Retinal pigment epithelial cell (primary cell): ENCODE measurements at regions not wholly inside any gene's neighbourhood (a gene's known extent, or its start where the extent isn't known, plus 50 kb on each side); places are given as distances from the start of the nearest gene placed in this dataset.

Experiments
- DNase-seq: peaks from one replicate; pipeline ENCODE4 v3.0.0-alpha.2; 2010; ENCODE audit warnings: low read depth
- H3K4me3 ChIP-seq: 2 replicates; pipeline ENCODE4 v1.5.1; 2011; ENCODE audit warnings: mild to moderate bottlenecking, low read length, control low read depth, moderate library complexity
- TF ChIP-seq, protein P1 (sequence below): conservative IDR thresholded peaks from 2 replicates; pipeline ENCODE4 v1.5.1; 2011; ENCODE audit warnings: low read depth, low read length, control low read depth, inconsistent platforms

DNA sequence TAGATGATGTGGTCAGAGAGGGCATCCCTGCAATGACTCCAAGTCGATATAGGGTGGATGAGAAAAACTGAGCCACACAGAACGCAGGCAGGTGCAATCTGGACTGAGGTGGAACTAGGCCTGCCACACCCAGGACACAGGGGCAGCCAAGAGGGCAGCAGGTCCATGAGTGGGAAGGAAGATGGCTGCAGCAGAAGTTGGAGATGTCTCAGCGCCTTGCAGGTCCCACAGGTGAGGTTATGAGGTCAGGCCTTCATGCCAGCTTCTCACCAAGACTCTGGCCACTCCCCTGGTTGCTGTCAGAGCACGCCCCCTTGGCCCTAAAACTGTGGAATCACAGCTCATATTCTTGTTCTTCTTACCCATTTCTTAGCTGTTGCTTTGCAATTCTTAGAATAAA lies 147.7 kb upstream of the VSTM2B start:
- no peak for DNase-seq
- TF ChIP-seq, protein P1, sequence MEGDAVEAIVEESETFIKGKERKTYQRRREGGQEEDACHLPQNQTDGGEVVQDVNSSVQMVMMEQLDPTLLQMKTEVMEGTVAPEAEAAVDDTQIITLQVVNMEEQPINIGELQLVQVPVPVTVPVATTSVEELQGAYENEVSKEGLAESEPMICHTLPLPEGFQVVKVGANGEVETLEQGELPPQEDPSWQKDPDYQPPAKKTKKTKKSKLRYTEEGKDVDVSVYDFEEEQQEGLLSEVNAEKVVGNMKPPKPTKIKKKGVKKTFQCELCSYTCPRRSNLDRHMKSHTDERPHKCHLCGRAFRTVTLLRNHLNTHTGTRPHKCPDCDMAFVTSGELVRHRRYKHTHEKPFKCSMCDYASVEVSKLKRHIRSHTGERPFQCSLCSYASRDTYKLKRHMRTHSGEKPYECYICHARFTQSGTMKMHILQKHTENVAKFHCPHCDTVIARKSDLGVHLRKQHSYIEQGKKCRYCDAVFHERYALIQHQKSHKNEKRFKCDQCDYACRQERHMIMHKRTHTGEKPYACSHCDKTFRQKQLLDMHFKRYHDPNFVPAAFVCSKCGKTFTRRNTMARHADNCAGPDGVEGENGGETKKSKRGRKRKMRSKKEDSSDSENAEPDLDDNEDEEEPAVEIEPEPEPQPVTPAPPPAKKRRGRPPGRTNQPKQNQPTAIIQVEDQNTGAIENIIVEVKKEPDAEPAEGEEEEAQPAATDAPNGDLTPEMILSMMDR, result no peak
- H3K4me3 ChIP-seq, result no peak overlapping the region

DNA sequence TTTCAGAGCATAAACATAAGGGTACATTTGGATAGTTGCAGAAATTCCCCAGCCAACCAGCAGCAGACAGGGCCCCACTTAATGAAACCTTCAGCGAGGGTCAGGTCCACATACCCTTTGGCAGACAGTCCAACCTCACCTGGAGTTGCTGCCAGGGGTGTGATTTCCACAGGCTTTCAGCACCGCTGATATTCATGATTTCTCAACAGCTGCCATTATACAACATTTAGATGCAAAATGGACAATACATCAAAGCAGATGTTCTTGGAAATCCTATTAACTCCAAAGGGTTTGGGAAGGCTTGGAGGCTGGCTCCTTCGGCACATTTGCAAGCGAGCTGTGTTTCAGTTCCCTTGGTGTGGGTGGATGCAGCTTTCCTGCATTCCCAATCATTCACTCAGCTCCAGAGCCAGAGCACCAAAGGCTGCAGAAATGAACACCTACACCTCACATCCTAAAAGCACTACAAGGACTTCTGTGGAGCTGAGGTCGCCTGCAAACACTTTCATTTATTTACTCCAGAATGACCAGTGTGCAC lies 147.2 kb upstream of the VSTM2B start:
- DNase-seq, result no peak
- TF ChIP-seq, protein P1, result no peak
- no peak overlapping the region for H3K4me3 ChIP-seq

DNA sequence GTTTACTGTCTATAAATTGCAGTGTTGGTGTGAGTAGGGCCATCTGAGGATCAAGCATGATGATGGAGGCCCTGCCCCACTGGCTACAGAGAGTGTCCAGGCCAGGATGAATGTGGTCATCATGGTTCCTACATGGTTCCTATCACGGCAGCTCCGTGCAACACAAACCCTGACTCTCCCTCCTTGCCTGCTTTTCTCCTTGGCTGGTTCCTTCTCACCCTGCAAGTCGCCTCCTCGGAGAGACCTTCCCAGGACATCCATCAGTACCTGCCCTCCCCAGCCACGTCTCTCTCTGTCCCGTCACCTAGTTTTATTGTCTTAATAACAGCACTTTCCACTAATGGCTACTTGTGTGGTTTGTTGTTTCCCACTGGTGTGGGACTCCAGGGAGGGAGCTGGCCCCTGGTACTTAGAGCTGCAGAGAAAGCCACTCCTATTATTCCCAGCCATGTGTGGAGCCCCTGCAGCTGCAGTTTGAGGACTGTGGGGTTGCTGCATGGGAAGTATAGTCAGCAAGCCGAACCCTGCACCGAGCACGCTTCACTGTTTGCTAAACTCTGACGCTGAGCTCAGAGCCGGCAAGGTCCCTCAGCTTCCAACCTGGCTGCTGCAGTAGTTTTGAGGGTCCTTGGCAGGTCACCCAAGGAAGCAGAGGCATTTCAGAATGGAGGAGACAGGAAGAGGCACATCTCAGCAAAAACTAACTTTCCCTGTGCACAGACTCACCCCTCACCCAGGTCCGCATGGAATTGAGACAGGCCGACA lies 146.4 kb upstream of the VSTM2B start:
- DNase-seq, result no peak
- no peak overlapping the region for H3K4me3 ChIP-seq
- TF ChIP-seq, protein P1, result no peak

DNA sequence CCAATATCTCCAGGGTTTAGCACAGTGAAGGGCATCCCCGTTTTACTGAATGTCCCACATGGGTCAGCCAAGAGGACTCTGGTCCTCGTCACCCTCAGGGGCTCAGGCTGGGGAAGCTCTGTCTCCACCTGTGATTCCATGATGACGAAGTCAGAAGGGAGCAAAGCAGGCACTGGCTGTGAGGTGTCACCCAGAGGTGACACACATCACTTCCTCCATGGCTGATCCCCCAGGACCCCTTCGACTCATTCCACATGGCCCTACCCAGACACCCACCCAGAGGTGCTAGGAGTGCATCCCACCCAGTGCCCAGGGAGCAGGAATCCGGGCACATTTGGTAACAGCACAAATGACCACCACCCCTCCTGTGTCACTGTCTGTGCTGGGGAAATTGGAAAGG lies 145.2 kb upstream of the VSTM2B start:
- no peak overlapping the region for H3K4me3 ChIP-seq
- no peak for DNase-seq
- TF ChIP-seq, protein P1, result no peak

DNA sequence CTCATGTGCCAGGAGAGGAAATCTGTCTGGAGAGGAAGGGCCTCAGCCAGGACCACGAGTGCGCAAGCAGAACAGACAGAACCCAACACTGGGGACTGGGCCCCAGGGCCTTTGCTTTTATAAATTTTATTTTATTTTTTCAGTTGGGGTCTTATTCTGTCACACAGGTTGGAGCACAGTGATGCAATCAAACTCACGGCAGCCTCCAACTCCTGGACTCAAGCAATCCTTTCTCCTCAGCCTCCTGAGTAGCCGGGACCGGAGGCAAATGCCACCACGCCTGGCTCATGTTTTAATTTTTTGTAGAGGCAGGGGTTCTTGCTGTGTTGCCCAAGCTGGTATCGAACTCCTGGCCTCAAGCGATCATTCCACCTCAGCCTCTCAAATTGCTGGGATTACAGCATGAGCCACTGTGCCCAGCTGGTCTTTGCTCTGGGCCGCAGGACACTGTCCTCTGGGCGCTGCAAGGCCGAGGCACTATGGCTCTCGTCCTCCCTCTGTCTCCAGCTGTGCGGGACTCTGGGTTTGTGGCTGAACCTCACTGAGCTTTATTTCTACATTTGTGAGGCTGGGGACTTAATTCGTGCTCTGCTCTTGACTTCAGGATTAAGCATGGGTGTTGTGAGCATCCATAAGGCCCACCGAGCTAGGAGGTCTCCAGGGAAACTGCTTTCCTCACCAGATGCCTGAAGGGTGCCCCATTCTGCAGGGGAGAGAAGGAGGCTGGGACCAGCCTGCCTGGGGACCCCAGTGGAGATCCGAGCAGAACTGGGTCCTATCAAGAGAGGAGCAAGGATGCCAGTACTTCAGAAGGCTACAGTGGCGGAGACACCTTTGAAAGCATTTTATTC lies 144.2 kb upstream of the VSTM2B start:
- no peak for DNase-seq
- TF ChIP-seq, protein P1, result no peak

DNA sequence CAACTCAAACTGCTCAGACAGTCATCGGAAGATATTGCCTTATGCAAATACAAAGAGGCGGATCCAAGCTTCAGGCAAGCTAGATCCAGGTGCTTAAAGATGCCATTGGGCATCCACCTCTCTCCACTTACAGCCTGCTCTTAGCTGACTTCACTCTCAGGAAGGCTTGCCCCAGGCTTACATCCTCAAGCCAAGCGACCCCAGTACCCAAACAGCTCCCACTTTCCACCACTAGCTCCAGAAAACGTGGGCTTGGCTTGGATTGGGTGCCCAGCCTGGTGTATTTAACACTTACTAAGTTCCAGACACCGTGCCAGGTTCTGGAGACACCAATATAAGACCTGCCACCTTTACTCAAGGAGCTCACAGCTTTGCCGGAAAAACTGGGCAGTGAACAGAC lies 142.1 kb upstream of the VSTM2B start:
- TF ChIP-seq, protein P1, result no peak
- no peak overlapping the region for H3K4me3 ChIP-seq
- no peak for DNase-seq

More for the DNA sequence above, 144.2 kb upstream of the VSTM2B start:
- H3K4me3 ChIP-seq, result no peak overlapping the region
